GM21723 (cell line): ENCODE measurements at regions not wholly inside any gene's neighbourhood (a gene's known extent, or its start where the extent isn't known, plus 50 kb on each side); places are given as distances from the start of the nearest gene placed in this dataset.

Source experiments
- ATAC-seq: cut with Tn5 transposase; IDR thresholded peaks from one replicate; pipeline ENCODE4 v1.9.1; 2021; ENCODE audit warnings: mild to moderate bottlenecking, moderate library complexity; ENCODE audit not compliant: unreplicated experiment

- no peak for ATAC-seq
Observed at GRCh38 chr1:218752126-218752525, 407.0 kb downstream of the TGFB2 start.

- no peak for ATAC-seq
Observed at GRCh38 chr1:218754477-218754876, 409.3 kb downstream of the TGFB2 start.

- no peak for ATAC-seq
Observed at GRCh38 chr1:218755128-218755527, 410.0 kb downstream of the TGFB2 start.

- no peak for ATAC-seq
Observed at GRCh38 chr1:218759795-218760194, 413.9 kb upstream of the LYPLAL1 start.

- ATAC-seq = no peak
Observed at GRCh38 chr1:218760601-218761570, 412.8 kb upstream of the LYPLAL1 start.

- ATAC-seq = no peak
Observed at GRCh38 chr1:218763538-218763937, 410.1 kb upstream of the LYPLAL1 start.

GRCh38 chr1:218765753-218766152 lies 407.9 kb upstream of the LYPLAL1 start:
- no peak for ATAC-seq

GRCh38 chr1:218771931-218772330 lies 401.7 kb upstream of the LYPLAL1 start:
- no peak for ATAC-seq

GRCh38 chr1:218772575-218772974 lies 401.1 kb upstream of the LYPLAL1 start:
- ATAC-seq = no peak

- ATAC-seq = no peak
Observed at GRCh38 chr1:218775501-218776021, 398.1 kb upstream of the LYPLAL1 start.

- no peak for ATAC-seq
Observed at GRCh38 chr1:218778257-218779126, 395.2 kb upstream of the LYPLAL1 start.

GRCh38 chr1:218779341-218780100 lies 394.2 kb upstream of the LYPLAL1 start:
- ATAC-seq = no peak

GRCh38 chr1:218783131-218783530 lies 390.5 kb upstream of the LYPLAL1 start:
- ATAC-seq = no peak

- no peak for ATAC-seq
Observed at GRCh38 chr1:218783916-218784315, 389.8 kb upstream of the LYPLAL1 start.

GRCh38 chr1:218785928-218786327 lies 387.8 kb upstream of the LYPLAL1 start:
- ATAC-seq = no peak

GRCh38 chr1:218787826-218788225 lies 385.9 kb upstream of the LYPLAL1 start:
- ATAC-seq = no peak

- no peak for ATAC-seq
Observed at GRCh38 chr1:218796773-218797172, 376.9 kb upstream of the LYPLAL1 start.

GRCh38 chr1:218802799-218803198 lies 370.9 kb upstream of the LYPLAL1 start:
- no peak for ATAC-seq

- ATAC-seq = no peak
Observed at GRCh38 chr1:218803351-218803997, 370.2 kb upstream of the LYPLAL1 start.
